ENCODE measurements at regions not wholly inside any gene's neighbourhood (a gene's known extent, or its start where the extent isn't known, plus 50 kb on each side); places are given as distances from the start of the nearest gene placed in this dataset.
"Not testable (repeated sequence)": the region's sequence is repeated elsewhere in the genome, so short reads cannot be mapped to it uniquely, and the experiment has no call there.

- no peak for DNase-seq (ENCODE audit: low spot score)
These were observed 284.5 kb downstream of the MAT2B start for GRCh38 chr5:163789870-163790269.

GRCh38 chr5:163790497-163790896 lies 285.1 kb downstream of the MAT2B start:
- DNase-seq (ENCODE audit: low spot score): no peak

- DNase-seq (ENCODE audit: low spot score): no peak
These were observed 289.6 kb downstream of the MAT2B start for GRCh38 chr5:163794993-163795392.

GRCh38 chr5:163807781-163808180 lies 302.4 kb downstream of the MAT2B start:
- no peak for DNase-seq (ENCODE audit: low spot score)

- DNase-seq (ENCODE audit: low spot score): no peak
These were observed 304.1 kb downstream of the MAT2B start for GRCh38 chr5:163809473-163809872.

GRCh38 chr5:163813900-163814299 lies 308.5 kb downstream of the MAT2B start:
- DNase-seq (ENCODE audit: low spot score): no peak

- no peak for DNase-seq (ENCODE audit: low spot score)
These were observed 309.9 kb downstream of the MAT2B start for GRCh38 chr5:163815240-163815791.

- DNase-seq (ENCODE audit: low spot score): no peak
These were observed 315.7 kb downstream of the MAT2B start for GRCh38 chr5:163821142-163821541.

- DNase-seq (ENCODE audit: low spot score): no peak
These were observed 317.1 kb downstream of the MAT2B start for GRCh38 chr5:163822548-163822947.

- no peak for DNase-seq (ENCODE audit: low spot score)
These were observed 320.2 kb downstream of the MAT2B start for GRCh38 chr5:163825661-163826060.

GRCh38 chr5:163826201-163826600 lies 320.8 kb downstream of the MAT2B start:
- no peak for DNase-seq (ENCODE audit: low spot score)

GRCh38 chr5:163832155-163832554 lies 326.7 kb downstream of the MAT2B start:
- DNase-seq (ENCODE audit: low spot score): no peak

- no peak for DNase-seq (ENCODE audit: low spot score)
These were observed 333.3 kb downstream of the MAT2B start for GRCh38 chr5:163838738-163839137.

- DNase-seq (ENCODE audit: low spot score): no peak
These were observed 341.1 kb downstream of the MAT2B start for GRCh38 chr5:163846512-163846911.

- no peak for DNase-seq (ENCODE audit: low spot score)
These were observed 350.3 kb downstream of the MAT2B start for GRCh38 chr5:163855754-163856153.

- DNase-seq (ENCODE audit: low spot score): no peak
These were observed 356.3 kb downstream of the MAT2B start for GRCh38 chr5:163861670-163862069.

GRCh38 chr5:163867324-163867723 lies 361.9 kb downstream of the MAT2B start:
- no peak for DNase-seq (ENCODE audit: low spot score)

GRCh38 chr5:163867738-163868137 lies 362.3 kb downstream of the MAT2B start:
- no peak for DNase-seq (ENCODE audit: low spot score)

GRCh38 chr5:163869581-163869980 lies 364.2 kb downstream of the MAT2B start:
- no peak for DNase-seq (ENCODE audit: low spot score)

GRCh38 chr5:163870441-163870840 lies 365.0 kb downstream of the MAT2B start:
- DNase-seq (ENCODE audit: low spot score): no peak

- no peak for DNase-seq (ENCODE audit: low spot score)
These were observed 369.0 kb downstream of the MAT2B start for GRCh38 chr5:163874431-163874830.

GRCh38 chr5:163874912-163875311 lies 369.5 kb downstream of the MAT2B start:
- not testable (repeated sequence) for DNase-seq (ENCODE audit: low spot score)

GRCh38 chr5:163877865-163878264 lies 372.4 kb downstream of the MAT2B start:
- no peak for DNase-seq (ENCODE audit: low spot score)

- no peak for DNase-seq (ENCODE audit: low spot score)
These were observed 373.1 kb downstream of the MAT2B start for GRCh38 chr5:163878490-163878889.

GRCh38 chr5:163880302-163880701 lies 374.9 kb downstream of the MAT2B start:
- no peak for DNase-seq (ENCODE audit: low spot score)
